AG08396 (cell line): ENCODE measurements at regions not wholly inside any gene's neighbourhood (a gene's known extent, or its start where the extent isn't known, plus 50 kb on each side); places are given as distances from the start of the nearest gene placed in this dataset.
"Not testable (repeated sequence)": the region's sequence is repeated elsewhere in the genome, so short reads cannot be mapped to it uniquely, and the experiment has no call there.

Source experiments
- DNase-seq: peaks from one replicate; pipeline ENCODE4 v3.0.0; 2012; ENCODE audit warnings: low spot score, mixed read lengths

- no peak for DNase-seq
Measured at GRCh38 chr3:144822671-144823070, 851.0 kb downstream of the DIPK2A start.

- DNase-seq: no peak
Measured at GRCh38 chr3:144831955-144832716, 860.5 kb downstream of the DIPK2A start.

GRCh38 chr3:144839991-144840390, 868.4 kb downstream of the DIPK2A start:
- DNase-seq: no peak

- no peak for DNase-seq
Measured at GRCh38 chr3:144840866-144841265, 869.2 kb downstream of the DIPK2A start.

- no peak for DNase-seq
Measured at GRCh38 chr3:144843099-144843498, 871.5 kb downstream of the DIPK2A start.

GRCh38 chr3:144852999-144853398, 881.4 kb downstream of the DIPK2A start:
- DNase-seq: no peak

- not testable (repeated sequence) for DNase-seq
Measured at GRCh38 chr3:144854020-144854419, 882.4 kb downstream of the DIPK2A start.

- no peak for DNase-seq
Measured at GRCh38 chr3:144859161-144859560, 887.5 kb downstream of the DIPK2A start.

- DNase-seq: no peak
Measured at GRCh38 chr3:144864646-144865045, 893.0 kb downstream of the DIPK2A start.

GRCh38 chr3:144865948-144866347, 894.3 kb downstream of the DIPK2A start:
- no peak for DNase-seq

- DNase-seq: no peak
Measured at GRCh38 chr3:144866476-144866875, 894.9 kb downstream of the DIPK2A start.

- no peak for DNase-seq
Measured at GRCh38 chr3:144868506-144868905, 896.9 kb downstream of the DIPK2A start.

GRCh38 chr3:144873066-144873465, 901.4 kb downstream of the DIPK2A start:
- no peak for DNase-seq

- DNase-seq: no peak
Measured at GRCh38 chr3:144875211-144875610, 903.6 kb downstream of the DIPK2A start.

- DNase-seq: no peak
Measured at GRCh38 chr3:144877356-144877755, 905.7 kb downstream of the DIPK2A start.

GRCh38 chr3:144879701-144880100, 908.1 kb downstream of the DIPK2A start:
- DNase-seq: no peak

- no peak for DNase-seq
Measured at GRCh38 chr3:144893980-144894379, 922.4 kb downstream of the DIPK2A start.

- no peak for DNase-seq
Measured at GRCh38 chr3:144894576-144894975, 923.0 kb downstream of the DIPK2A start.

- no peak for DNase-seq
Measured at GRCh38 chr3:144900366-144900765, 928.7 kb downstream of the DIPK2A start.

GRCh38 chr3:144907581-144907980, 936.0 kb downstream of the DIPK2A start:
- DNase-seq: not testable (repeated sequence)

GRCh38 chr3:144912968-144913367, 941.3 kb downstream of the DIPK2A start:
- no peak for DNase-seq

- no peak for DNase-seq
Measured at GRCh38 chr3:144915202-144915601, 943.6 kb downstream of the DIPK2A start.

GRCh38 chr3:144921710-144922109, 950.1 kb downstream of the DIPK2A start:
- DNase-seq: no peak
